RCC 7860 (cell line): ENCODE measurements at regions not wholly inside any gene's neighbourhood (a gene's known extent, or its start where the extent isn't known, plus 50 kb on each side); places are given as distances from the start of the nearest gene placed in this dataset.
A peak's percentile ranks its signal among the peaks of the same experiment; 100 is the strongest.
"Not testable (repeated sequence)": the region's sequence is repeated elsewhere in the genome, so short reads cannot be mapped to it uniquely, and the experiment has no call there.

Experiments used
- DNase-seq: peaks from one replicate; pipeline ENCODE4 v3.0.0-alpha.2; 2015; ENCODE audit warnings: low spot score
- FAIRE-seq: peaks from 2 replicates; lab custom pipeline; 2012; peaks lifted over from hg19 to GRCh38; lab: Jason Lieb, UNC

DNA sequence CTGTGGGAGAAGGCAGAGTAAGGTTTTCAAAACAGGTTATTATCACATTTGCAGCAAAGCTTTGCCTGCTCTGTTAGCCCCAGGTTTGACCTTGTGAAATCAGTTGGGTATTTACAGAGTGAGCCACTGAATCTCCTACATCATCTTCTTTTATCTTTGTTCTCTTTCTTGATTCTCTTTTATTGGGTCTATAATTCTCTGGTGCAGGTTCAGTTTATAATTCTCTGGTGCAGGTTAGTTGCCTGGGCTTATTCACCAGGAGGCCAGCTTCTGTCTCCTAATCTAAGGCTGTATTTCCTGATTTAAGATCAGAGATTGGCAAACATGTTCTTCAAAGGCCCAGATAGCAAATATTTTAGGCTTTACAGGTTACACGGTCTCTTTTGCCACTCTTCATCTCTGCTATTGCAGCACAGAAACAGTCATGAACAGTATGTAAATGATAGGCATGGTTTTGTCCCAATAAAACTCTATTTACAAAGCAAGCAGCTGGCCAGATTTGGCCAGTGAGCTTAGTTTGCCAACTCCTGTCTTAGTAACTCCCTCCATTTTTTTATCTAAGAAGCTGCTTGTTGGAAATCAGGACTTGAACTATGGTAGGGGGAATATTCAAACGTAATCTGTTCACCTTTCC, 205.0 kb upstream of the RIMS1 start:
- no peak for DNase-seq
- no peak for FAIRE-seq

DNA sequence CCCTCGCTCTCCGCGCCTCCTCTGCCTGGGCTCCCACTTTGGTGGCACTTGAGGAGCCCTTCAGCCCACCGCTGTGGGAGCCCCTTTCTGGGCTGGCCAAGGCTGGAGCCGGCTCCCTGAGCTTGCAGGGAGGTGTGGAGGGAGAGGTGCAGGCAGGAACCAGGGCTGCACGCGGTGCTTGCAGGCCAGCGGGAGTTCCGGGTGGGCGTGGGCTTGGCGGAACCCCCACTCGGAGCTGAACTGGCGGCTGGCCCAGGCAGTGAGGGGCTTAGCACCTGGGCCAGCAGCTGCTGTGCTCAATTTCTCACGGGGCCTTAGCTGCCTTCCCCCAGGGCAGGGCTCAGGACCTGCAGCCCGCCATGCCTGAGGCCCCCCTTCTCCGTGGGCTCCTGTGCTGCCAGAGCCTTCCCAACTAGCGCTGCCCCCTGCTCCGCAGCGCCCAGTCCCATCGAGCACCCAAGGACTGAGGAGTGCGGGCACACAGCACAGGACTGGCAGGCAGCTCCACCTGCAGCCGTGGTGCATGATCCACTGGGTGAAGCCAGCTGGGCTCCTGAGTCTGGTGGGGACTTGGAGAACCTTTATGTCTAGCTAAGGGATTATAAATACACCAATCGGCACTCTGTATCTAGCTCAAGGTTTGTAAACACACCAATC, 200.2 kb upstream of the RIMS1 start:
- not testable (repeated sequence) for DNase-seq, FAIRE-seq

- DNase-seq (no peak), FAIRE-seq (no peak)
Measured at GRCh38 chr6:71698702-71699101, 187.6 kb upstream of the RIMS1 start.

DNA sequence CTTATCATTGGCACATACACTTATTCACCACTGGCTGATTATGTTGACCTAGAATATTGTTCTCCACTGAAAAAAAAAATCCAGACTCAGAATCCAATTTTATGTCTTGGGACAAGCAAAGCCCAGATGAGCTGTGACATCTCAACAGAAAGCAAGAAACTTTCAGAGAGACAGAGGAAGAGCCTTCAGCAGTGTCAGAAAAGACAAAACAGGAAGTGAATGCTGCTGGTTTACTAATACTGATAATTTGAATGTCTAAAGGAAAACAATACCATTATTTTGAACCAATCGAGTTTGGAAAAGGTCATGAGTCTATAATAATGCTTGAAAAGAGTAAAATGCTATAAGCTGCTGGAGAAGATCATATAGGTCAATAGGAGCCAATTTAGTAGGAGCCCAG, 179.8 kb upstream of the RIMS1 start:
- FAIRE-seq (no peak), DNase-seq (no peak)

DNA sequence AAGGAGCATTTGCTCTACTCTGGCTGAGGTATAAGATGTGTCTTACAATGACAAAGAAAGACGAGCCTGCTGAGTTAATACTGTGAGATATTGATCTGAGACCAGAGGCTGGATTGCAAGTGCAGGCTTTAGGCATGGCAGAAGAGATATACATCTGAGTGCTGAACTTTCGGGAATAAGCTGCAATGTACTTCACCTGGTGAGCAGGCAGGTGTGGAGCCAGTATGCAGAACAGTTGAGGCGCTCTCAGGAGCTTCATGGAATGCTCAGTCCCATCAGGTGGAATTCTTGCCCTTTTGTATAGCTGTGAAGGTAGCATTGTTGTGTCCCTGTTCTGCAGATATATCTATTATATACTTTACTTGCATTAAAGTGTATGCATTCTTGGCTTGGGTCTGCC, 179.3 kb upstream of the RIMS1 start:
- FAIRE-seq (no peak), DNase-seq (no peak)

DNA sequence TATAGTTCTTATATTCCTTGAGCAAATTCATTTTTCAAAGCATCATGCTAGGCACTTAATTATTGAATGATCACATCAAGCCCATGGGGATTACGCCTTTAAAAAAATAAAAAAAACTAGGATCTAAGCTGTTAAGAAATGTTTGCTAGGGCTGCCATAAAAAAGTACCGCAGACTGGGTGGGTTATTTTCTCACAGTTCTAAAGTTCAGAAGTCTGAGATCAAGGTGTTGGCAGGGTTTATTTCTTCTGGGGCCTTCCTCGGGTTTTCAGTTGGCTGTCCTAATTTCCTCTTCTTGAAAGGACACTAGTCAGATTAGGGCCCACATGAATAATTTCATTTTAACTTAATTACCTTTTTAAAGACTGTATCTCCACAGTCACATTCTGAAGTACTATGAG, 165.6 kb upstream of the RIMS1 start:
- FAIRE-seq (no peak), DNase-seq (no peak)

DNA sequence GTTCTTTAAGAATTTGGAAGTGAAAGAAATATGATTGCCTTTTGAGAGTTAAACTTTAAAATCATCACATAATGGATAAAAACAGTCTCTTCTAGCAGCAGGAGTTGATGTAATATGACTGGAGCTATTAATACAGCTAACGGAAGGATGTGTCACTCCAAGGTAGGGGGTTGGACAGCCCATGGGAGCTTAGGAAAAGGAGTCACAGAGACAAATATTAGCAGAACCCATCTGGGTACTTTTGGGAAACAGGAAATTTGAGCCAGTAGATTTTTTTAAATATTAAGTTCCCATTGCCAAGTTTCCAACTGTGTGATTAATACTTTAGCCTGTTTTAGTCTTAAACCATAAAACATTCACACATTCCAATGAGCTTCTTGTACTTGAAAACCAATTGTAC, 164.7 kb upstream of the RIMS1 start:
- no peak for DNase-seq
- FAIRE-seq, result no peak

DNA sequence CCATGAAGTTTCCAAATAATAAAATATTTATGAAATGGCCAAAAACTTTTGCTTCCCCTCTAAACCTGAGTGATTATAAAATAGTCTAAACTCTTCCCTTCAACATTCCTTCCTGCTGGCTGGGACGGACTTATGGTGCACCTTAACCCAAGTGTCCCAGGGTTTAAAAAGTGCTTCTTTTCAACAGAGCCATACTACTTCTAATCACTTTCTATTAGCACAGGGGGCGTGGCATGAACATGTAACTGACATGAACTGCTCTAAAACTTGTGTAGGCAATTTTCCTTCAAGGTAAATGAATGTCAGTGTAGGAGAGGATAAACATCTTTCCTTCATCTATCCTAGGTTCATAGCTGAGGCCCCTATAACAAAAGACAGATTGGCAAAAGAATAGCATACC, 163.6 kb upstream of the RIMS1 start:
- FAIRE-seq (no peak), DNase-seq (no peak)

GRCh38 chr6:71724456-71725125, 161.8 kb upstream of the RIMS1 start:
- peak; percentile 52 for DNase-seq
- FAIRE-seq, result no peak

DNA sequence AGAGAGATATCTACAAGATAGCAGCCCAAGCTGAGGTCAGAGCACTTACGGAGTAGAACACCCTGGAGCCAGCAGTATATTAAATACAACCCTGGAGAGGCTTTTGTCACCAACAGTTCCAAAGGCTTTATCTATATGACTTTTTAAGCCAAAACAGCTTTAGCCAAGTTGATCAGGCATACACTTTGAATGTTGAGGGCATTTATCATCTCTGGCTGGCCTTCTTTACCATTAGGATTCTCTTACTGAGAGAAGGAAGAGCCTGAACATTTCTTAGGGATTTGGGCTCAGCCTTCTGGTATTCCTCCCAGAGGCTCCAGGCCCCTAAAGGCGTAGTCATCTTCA, 161.3 kb upstream of the RIMS1 start:
- no peak for FAIRE-seq
- DNase-seq, result no peak

DNA sequence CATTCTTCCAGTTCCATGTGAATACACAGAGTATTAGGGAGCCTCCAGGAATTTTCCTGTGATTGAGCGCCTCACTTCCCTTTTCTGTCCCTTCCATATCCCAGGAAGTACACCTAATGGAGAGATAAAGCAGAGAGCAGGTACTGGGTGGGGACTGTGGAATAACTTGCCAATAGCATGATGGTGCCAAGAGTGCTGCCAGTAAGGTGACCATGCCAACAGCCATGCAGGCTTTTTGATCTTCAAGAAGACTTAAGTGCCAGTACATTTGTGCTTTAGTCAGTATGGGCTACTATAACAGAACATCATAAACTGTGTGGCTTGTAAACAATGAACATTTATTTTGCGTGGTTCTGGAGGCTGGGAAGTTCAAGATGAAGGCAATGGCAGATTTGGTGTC, 160.2 kb upstream of the RIMS1 start:
- FAIRE-seq (no peak), DNase-seq (no peak)

- FAIRE-seq (no peak), DNase-seq (peak; percentile 20)
Measured at GRCh38 chr6:71727632-71728294, 158.6 kb upstream of the RIMS1 start.

GRCh38 chr6:71730284-71730683, 156.1 kb upstream of the RIMS1 start:
- DNase-seq, result no peak
- no peak for FAIRE-seq

GRCh38 chr6:71733970-71734899, 152.1 kb upstream of the RIMS1 start:
- FAIRE-seq, result no peak
- DNase-seq, result no peak

GRCh38 chr6:71737953-71738352, 148.4 kb upstream of the RIMS1 start:
- DNase-seq (no peak), FAIRE-seq (no peak)

GRCh38 chr6:71745525-71745924, 140.8 kb upstream of the RIMS1 start:
- DNase-seq, result no peak
- FAIRE-seq, result no peak

- FAIRE-seq (no peak), DNase-seq (no peak)
Measured at GRCh38 chr6:71766146-71766760, 120.1 kb upstream of the RIMS1 start.

DNA sequence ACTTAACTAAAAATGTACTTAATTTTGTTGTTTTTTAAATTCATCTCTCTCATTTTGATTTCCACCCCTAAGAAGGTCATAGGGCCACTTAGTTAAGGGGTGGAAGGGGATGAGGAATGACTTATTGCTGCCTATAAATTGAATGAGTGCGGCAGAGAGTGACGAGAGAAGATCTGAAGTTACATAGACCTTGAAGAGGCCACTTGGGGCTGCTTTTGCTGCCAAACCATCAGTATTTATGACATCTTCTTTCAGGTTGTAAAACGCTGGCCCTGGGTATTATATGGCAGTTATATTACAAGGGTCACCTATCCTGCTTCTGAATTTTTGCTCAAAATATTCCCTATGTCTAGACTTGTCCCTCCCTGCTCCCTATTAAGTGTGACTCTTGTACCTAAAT, 119.6 kb upstream of the RIMS1 start:
- FAIRE-seq (no peak), DNase-seq (no peak)

DNA sequence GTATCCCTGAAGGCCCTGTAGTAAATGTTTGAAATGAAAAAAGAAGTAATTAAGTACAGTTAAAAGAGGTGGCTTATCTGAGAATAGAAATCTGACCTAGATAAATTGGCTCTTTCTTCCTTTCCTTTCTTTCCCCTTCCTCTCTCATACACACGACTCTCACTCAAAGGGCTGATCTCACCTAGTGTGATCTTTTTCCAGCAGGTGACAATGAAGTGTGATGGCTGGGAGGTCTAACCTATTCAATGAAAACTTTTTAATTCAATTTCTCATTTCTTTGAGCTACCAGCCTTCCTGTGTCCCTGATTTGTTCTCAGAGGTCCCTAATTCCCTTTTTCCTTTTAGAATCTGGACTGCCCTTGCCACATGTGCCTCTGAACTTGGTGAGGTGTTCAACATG, 118.0 kb upstream of the RIMS1 start:
- FAIRE-seq, result no peak
- no peak for DNase-seq

GRCh38 chr6:71808865-71809264, 77.5 kb upstream of the RIMS1 start:
- FAIRE-seq (no peak), DNase-seq (no peak)
